KBM-7 (cell line): ENCODE measurements at regions not wholly inside any gene's neighbourhood (a gene's known extent, or its start where the extent isn't known, plus 50 kb on each side); places are given as distances from the start of the nearest gene placed in this dataset.

Experiments used
- DNase-seq: peaks from one replicate; pipeline ENCODE4 v3.0.0-alpha.2; 2015
- in situ Hi-C: fragments of 300-500 bp; cut with MboI; formaldehyde crosslinking; loops from 2 replicates; pipeline ENCODE4 v1.14.3; 2020; ENCODE audit warnings: low sequenced_read_pairs, low pct_unique_long_range_greater_than_20kb, mixed read lengths

- no peak for DNase-seq
- in situ Hi-C loops, result no loop called here
Observed at GRCh38 chr22:48322907-48323306, 1504.8 kb downstream of the BRD1 start.

- in situ Hi-C loops, result no loop called here
- DNase-seq, result no peak
Observed at GRCh38 chr22:48321986-48322545, 1505.6 kb downstream of the BRD1 start.

- DNase-seq, result no peak
- in situ Hi-C loops, result no loop called here
Observed at GRCh38 chr22:48320683-48321451, 1506.8 kb downstream of the BRD1 start.

GRCh38 chr22:48320048-48320682 lies 1507.5 kb downstream of the BRD1 start:
- in situ Hi-C loops, result no loop called here
- no peak for DNase-seq

- no peak for DNase-seq
- in situ Hi-C loops, result no loop called here
Observed at GRCh38 chr22:48319321-48320047, 1508.2 kb downstream of the BRD1 start.

GRCh38 chr22:48318575-48319320 lies 1508.9 kb downstream of the BRD1 start:
- in situ Hi-C loops, result no loop called here
- DNase-seq, result no peak

- in situ Hi-C loops, result no loop called here
- no peak for DNase-seq
Observed at GRCh38 chr22:48318173-48318572, 1509.5 kb downstream of the BRD1 start.

- in situ Hi-C loops, result no loop called here
- no peak for DNase-seq
Observed at GRCh38 chr22:48316257-48317250, 1511.1 kb downstream of the BRD1 start.

- DNase-seq, result no peak
Observed at GRCh38 chr22:48315439-48316256, 1512.0 kb downstream of the BRD1 start.

GRCh38 chr22:48314073-48314472 lies 1513.6 kb downstream of the BRD1 start:
- no peak for DNase-seq
- in situ Hi-C loops, result no loop called here

More at GRCh38 chr22:48315439-48316256, 1512.0 kb downstream of the BRD1 start:
- in situ Hi-C loops, result no loop called here

- in situ Hi-C loops, result no loop called here
- no peak for DNase-seq
Observed at GRCh38 chr22:48313175-48313830, 1514.4 kb downstream of the BRD1 start.

- in situ Hi-C loops, result no loop called here
- DNase-seq, result no peak
Observed at GRCh38 chr22:48310740-48311139, 1516.9 kb downstream of the BRD1 start.

GRCh38 chr22:48310289-48310688 lies 1517.4 kb downstream of the BRD1 start:
- no peak for DNase-seq
- in situ Hi-C loops, result no loop called here

- no peak for DNase-seq
- in situ Hi-C loops, result no loop called here
Observed at GRCh38 chr22:48309836-48310235, 1517.8 kb downstream of the BRD1 start.

GRCh38 chr22:48309115-48309705 lies 1518.5 kb downstream of the BRD1 start:
- no peak for DNase-seq

GRCh38 chr22:48307931-48308330 lies 1519.7 kb downstream of the BRD1 start:
- in situ Hi-C loops, result no loop called here

More at GRCh38 chr22:48309115-48309705, 1518.5 kb downstream of the BRD1 start:
- in situ Hi-C loops, result no loop called here

More at GRCh38 chr22:48307931-48308330, 1519.7 kb downstream of the BRD1 start:
- no peak for DNase-seq
